Pancreas (tissue), 10 donors: ENCODE measurements at regions not wholly inside any gene's neighbourhood (a gene's known extent, or its start where the extent isn't known, plus 50 kb on each side); places are given as distances from the start of the nearest gene placed in this dataset.

Source experiments
- ATAC-seq, 4 donors: fragments of 200-7000 bp; cut with Tn5 transposase; one replicate each; pipeline versions ENCODE4 v1.8.0 to v1.9.1; 2020; ENCODE audit warnings: mild to moderate bottlenecking in 4 of 4, moderate library complexity in 4 of 4
- DNase-seq, 6 donors: peaks; one replicate each; pipeline ENCODE4 v3.0.0-alpha.2; 2020
- FAIRE-seq: peaks from 2 replicates; lab custom pipeline; 2012; peaks lifted over from hg19 to GRCh38; lab: Jason Lieb, UNC
- H3K27ac ChIP-seq, 4 donors: fragments of 200-600 bp; sonication (generic); 1 replicate in 3 of 4; 2 replicates in 1 of 4; pipeline versions ENCODE4 v1.5.0 to v1.8.0; 2020
- H3K27me3 ChIP-seq, 4 donors: fragments of 200-600 bp; one replicate each; pipeline ENCODE4 v1.8.0; 2021
- H3K36me3 ChIP-seq, 3 donors: fragments of 200-600 bp; sonication (generic) in 1 of 3; one replicate each; pipeline versions ENCODE4 v1.5.0 to v1.8.0; 2020 to 2021
- H3K4me1 ChIP-seq, 3 donors: fragments of 200-600 bp; one replicate each; pipeline ENCODE4 v1.8.0; 2021
- H3K4me3 ChIP-seq, 4 donors: fragments of 200-600 bp; sonication (generic) in 2 of 4; one replicate each; pipeline versions ENCODE4 v1.5.0 to v1.8.0; 2020 to 2021
- H3K9me3 ChIP-seq, 4 donors: fragments of 200-600 bp; one replicate each; pipeline ENCODE4 v1.8.0; 2021
- CTCF ChIP-seq, 4 donors: fragments of 200-600 bp; sonication (generic) in 3 of 4; IDR thresholded peaks; one replicate each; pipeline versions ENCODE4 v1.5.0 to v1.8.0; 2021; ENCODE audit warnings: antibody characterized with exemption in 4 of 4
- WGBS, 2 donors: extraction: QIAGEN DNeasy Blood & Tissue Kit; methylation state at CpG; one replicate each; pipeline ENCODE4 v1.1.7; 2013; 5-methylcytosine and 5-hydroxymethylcytosine counted together
- intact Hi-C, 3 donors: fragments of 100-400 bp; cut with DNase I; formaldehyde crosslinking; loops; one replicate each; pipeline versions ENCODE4 v1.11.1 to v1.14.2; 2022
- donor health status: healthy with polysubstance abuse.
- donor health status: DM: no; HTN: no; CAD: no; lungs with moderate emphysema.
- donor health status: DM: no; HTN: no; CAD: no.
- donor health status: control.
- donor health status: control.
- donor health status: Bipolar disorder and iron deficiency.
- donor health status: DM: yes; HTN: yes; CAD: no.
- donor health status: DM: no; HTN: no; CAD: no.
- donor health status: DM: no; HTN: no; CAD: no.
- donor health status: DM: yes; HTN: yes; CAD: no.

- Histone ChIP-seq H3K27ac (no peak overlapping the region), H3K36me3 (no peaks in the 10 kb centered on the region), H3K4me3 (no peak overlapping the region), H3K4me1 (no peaks in the 10 kb centered on the region), H3K27me3 (no peaks in the 10 kb centered on the region), H3K9me3 (no peaks in the 10 kb centered on the region)
- intact Hi-C loops: no loop called here
- 74% methylated on average over 2 of the region's 2 CpGs for WGBS, 2 donors
- FAIRE-seq (no peak), ATAC-seq (no peak), DNase-seq (no peak)
- no peak for TF ChIP-seq CTCF (IDR thresholded peaks at IDR 0.05)
These were observed 97.1 kb downstream of the KCNJ2 start for GRCh38 chr17:70266394-70266793.

GRCh38 chr17:70268383-70268782, 99.1 kb downstream of the KCNJ2 start:
- Histone ChIP-seq H3K4me1 (no peaks in the 10 kb centered on the region), H3K36me3 (no peaks in the 10 kb centered on the region), H3K27ac (no peak overlapping the region), H3K27me3 (no peaks in the 10 kb centered on the region), H3K9me3 (no peaks in the 10 kb centered on the region), H3K4me3 (no peak overlapping the region)
- no peak for FAIRE-seq
- 75 to 80% methylated on average over 1 of the region's 1 CpG for WGBS, 2 donors
- intact Hi-C loops: no loop called here
- no peak for TF ChIP-seq CTCF (IDR thresholded peaks at IDR 0.05)
- no peak for ATAC-seq
- no peak for DNase-seq

GRCh38 chr17:70270554-70270953, 101.2 kb downstream of the KCNJ2 start:
- no peaks in the 10 kb centered on the region for H3K4me1 ChIP-seq
- H3K27me3 ChIP-seq: no peaks in the 10 kb centered on the region
- H3K4me3 ChIP-seq: no peak overlapping the region
- no peak overlapping the region for H3K27ac ChIP-seq
- intact Hi-C loops: no loop called here
- 68 to 87% methylated on average over 7 of the region's 7 CpGs for WGBS, 2 donors
- FAIRE-seq: no peak
- ATAC-seq: no peak
- no peak for TF ChIP-seq CTCF (IDR thresholded peaks at IDR 0.05)
- no peak for DNase-seq
- H3K9me3 ChIP-seq: no peaks in the 10 kb centered on the region
- no peaks in the 10 kb centered on the region for H3K36me3 ChIP-seq

DNA sequence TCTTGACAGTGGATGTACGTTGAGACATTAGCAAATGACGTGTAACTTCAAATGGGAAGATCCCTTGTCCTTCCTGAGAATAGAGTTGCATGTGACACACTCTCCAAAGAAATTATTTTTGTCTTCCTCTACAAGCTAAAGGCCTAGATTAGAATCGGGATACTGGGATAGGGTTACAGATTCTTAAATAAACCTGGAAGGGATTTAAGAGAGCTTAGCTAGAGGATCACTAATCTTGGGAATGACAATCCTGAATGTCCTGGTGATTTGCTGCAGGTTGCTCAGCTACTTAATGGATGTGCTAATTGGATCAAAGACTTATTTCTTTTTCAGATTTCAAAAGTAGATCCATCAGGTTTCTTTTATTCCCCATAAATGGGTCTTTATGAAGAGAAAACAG, 101.9 kb downstream of the KCNJ2 start:
- no peak for FAIRE-seq
- no peak overlapping the region for H3K27ac ChIP-seq
- H3K27me3 ChIP-seq: no peaks in the 10 kb centered on the region
- TF ChIP-seq CTCF (IDR thresholded peaks at IDR 0.05): no peak
- no peaks in the 10 kb centered on the region for H3K36me3 ChIP-seq
- WGBS, 2 donors: 67 to 73% methylated on average over 3 of the region's 3 CpGs
- intact Hi-C loops: no loop called here
- DNase-seq: no peak
- no peaks in the 10 kb centered on the region for H3K4me1 ChIP-seq
- H3K4me3 ChIP-seq: no peak overlapping the region
- H3K9me3 ChIP-seq: no peaks in the 10 kb centered on the region
- ATAC-seq: no peak

DNA sequence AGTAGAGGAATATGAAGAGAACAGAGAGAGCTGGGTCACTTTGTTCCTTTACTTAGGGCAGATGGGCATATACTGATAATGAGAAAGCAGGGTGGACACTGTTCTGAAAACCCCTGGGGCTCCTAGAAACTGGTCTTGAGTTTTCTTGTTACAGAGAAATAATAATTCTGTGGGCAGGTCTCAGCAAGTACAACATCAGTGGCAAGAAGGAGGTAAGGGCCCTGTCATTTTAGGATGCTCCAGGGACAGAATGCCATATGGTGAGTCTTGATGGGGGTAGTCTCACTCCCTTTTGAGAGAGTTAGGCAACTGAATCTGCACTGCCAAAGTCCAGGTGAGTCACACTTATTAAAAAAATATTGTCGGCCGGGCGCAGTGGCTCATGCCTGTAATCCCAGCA, 102.3 kb downstream of the KCNJ2 start:
- ATAC-seq: no peak
- Histone ChIP-seq H3K36me3 (no peaks in the 10 kb centered on the region), H3K4me1 (no peaks in the 10 kb centered on the region), H3K4me3 (no peak overlapping the region), H3K27me3 (no peaks in the 10 kb centered on the region), H3K9me3 (no peaks in the 10 kb centered on the region), H3K27ac (no peak overlapping the region)
- intact Hi-C loops: no loop called here
- no peak for FAIRE-seq
- no peak for DNase-seq
- no peak for TF ChIP-seq CTCF (IDR thresholded peaks at IDR 0.05)
- WGBS, 2 donors: 86 to 95% methylated on average over 3 of the region's 3 CpGs
